ENCODE measurements at regions not wholly inside any gene's neighbourhood (a gene's known extent, or its start where the extent isn't known, plus 50 kb on each side); places are given as distances from the start of the nearest gene placed in this dataset.

DNA sequence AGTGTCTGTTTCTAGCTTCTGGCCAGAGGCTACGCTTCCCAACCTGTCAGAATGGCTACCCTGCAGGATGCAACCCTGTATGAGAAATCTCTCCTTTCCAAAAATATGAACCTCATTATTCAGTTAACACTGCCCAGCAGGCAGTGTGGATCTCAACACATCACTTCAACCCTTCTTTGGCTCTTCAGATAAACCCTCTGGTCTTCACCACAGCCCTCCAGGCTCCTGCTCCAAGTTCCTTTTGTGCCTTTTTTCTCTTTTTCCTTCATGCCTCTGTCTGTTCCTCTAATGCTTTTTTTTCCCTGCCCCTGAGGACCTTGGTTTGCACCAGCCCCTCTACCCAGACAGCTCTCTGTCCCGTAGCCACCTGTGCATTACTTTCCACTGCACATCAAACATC is 207.4 kb downstream of the MYLK4 start:
- H2BK5ac ChIP-seq (ENCODE audit: low read length) = no peak overlapping the region
- no peaks in the 10 kb centered on the region for H3K36me3 ChIP-seq (replicated peaks in 1 of 2; ENCODE audit: control insufficient read depth in 2 of 2, insufficient read depth in 2 of 2, low read length in 2 of 2)
- H2BK12ac ChIP-seq (ENCODE audit: low read length) = no peak overlapping the region
- H3K9me3 ChIP-seq (replicated peaks in 1 of 2; ENCODE audit: control insufficient read depth in 2 of 2, insufficient read depth in 1 of 2, low read depth in 1 of 2, low read length in 2 of 2) = no peaks in the 10 kb centered on the region
- no peak overlapping the region for H3K14ac ChIP-seq (ENCODE audit: low read length)
- no peak overlapping the region for H3K27ac ChIP-seq (replicated peaks; ENCODE audit: low read length)
- H2BK120ac ChIP-seq (ENCODE audit: low read depth, low read length) = no peak overlapping the region
- no peaks in the 10 kb centered on the region for H3K79me1 ChIP-seq (ENCODE audit: low read depth, low read length)
- H3K4me3 ChIP-seq (ENCODE audit: low read length in 2 of 2) = no peak overlapping the region
- H3K9ac ChIP-seq (ENCODE audit: low read depth, low read length, poor library complexity) = no peak overlapping the region
- no peak overlapping the region for H2AFZ ChIP-seq (ENCODE audit: low read length)
- no peak overlapping the region for H3K18ac ChIP-seq (ENCODE audit: low read length)
- no peak overlapping the region for H3K4me2 ChIP-seq (ENCODE audit: insufficient read depth, low read length, poor library complexity, severe bottlenecking)
- no peaks in the 10 kb centered on the region for H3K4me1 ChIP-seq (ENCODE audit: control insufficient read depth in 2 of 2, insufficient read depth in 1 of 2, low read depth in 1 of 2, low read length in 2 of 2)
- no CpG with 5 or more reads among the region's 2 CpGs for WGBS, 2 donors (ENCODE audit: extremely low coverage in 2 of 2, insufficient read length in 2 of 2, insufficient replicate concordance in 1 of 2)
- no peak overlapping the region for H2AK5ac ChIP-seq (ENCODE audit: low read depth, low read length)
- no peak overlapping the region for H4K8ac ChIP-seq (ENCODE audit: low read depth, low read length)
- H3K4ac ChIP-seq (ENCODE audit: low read length) = no peak overlapping the region
- H3K23ac ChIP-seq (ENCODE audit: low read depth, low read length, poor library complexity) = no peak overlapping the region
- H3K27me3 ChIP-seq (ENCODE audit: control insufficient read depth in 3 of 3, insufficient read depth in 3 of 3, low read depth in 1 of 3, low read length in 3 of 3) = no peaks in the 10 kb centered on the region
- no peak overlapping the region for H2BK15ac ChIP-seq (ENCODE audit: low read length)
- DNase-seq (ENCODE audit: low spot score) = no peak
- no peak overlapping the region for H4K91ac ChIP-seq (ENCODE audit: low read depth, low read length, poor library complexity)

GRCh38 chr6:2542858-2543218 is 207.9 kb downstream of the MYLK4 start:
- no CpG with 5 or more reads among the region's 4 CpGs for WGBS, 2 donors (ENCODE audit: extremely low coverage in 2 of 2, insufficient read length in 2 of 2, insufficient replicate concordance in 1 of 2)
- Histone ChIP-seq H2BK12ac (ENCODE audit: low read length) (no peak overlapping the region), H2BK15ac (ENCODE audit: low read length) (no peak overlapping the region)

GRCh38 chr6:2542101-2542857 is 208.4 kb downstream of the MYLK4 start:
- H3K4me1 ChIP-seq (ENCODE audit: control insufficient read depth in 2 of 2, insufficient read depth in 1 of 2, low read depth in 1 of 2, low read length in 2 of 2) = no peaks in the 10 kb centered on the region
- H4K91ac ChIP-seq (ENCODE audit: low read depth, low read length, poor library complexity) = no peak overlapping the region
- no peak overlapping the region for H3K23ac ChIP-seq (ENCODE audit: low read depth, low read length, poor library complexity)
- no peaks in the 10 kb centered on the region for H3K36me3 ChIP-seq (replicated peaks in 1 of 2; ENCODE audit: control insufficient read depth in 2 of 2, insufficient read depth in 2 of 2, low read length in 2 of 2)
- H3K4me3 ChIP-seq (ENCODE audit: low read length in 2 of 2) = no peak overlapping the region
- no peak overlapping the region for H3K4ac ChIP-seq (ENCODE audit: low read length)
- H3K27me3 ChIP-seq (ENCODE audit: control insufficient read depth in 3 of 3, insufficient read depth in 3 of 3, low read depth in 1 of 3, low read length in 3 of 3) = no peaks in the 10 kb centered on the region
- H2AK5ac ChIP-seq (ENCODE audit: low read depth, low read length) = peak overlapping the region; percentile 10
- DNase-seq (ENCODE audit: low spot score) = no peak
- no peak overlapping the region for H3K4me2 ChIP-seq (ENCODE audit: insufficient read depth, low read length, poor library complexity, severe bottlenecking)
- H4K8ac ChIP-seq (ENCODE audit: low read depth, low read length) = no peak overlapping the region
- no peaks in the 10 kb centered on the region for H3K79me1 ChIP-seq (ENCODE audit: low read depth, low read length)
- H2BK12ac ChIP-seq (ENCODE audit: low read length) = no peak overlapping the region
- no peak overlapping the region for H3K18ac ChIP-seq (ENCODE audit: low read length)
- H2BK120ac ChIP-seq (ENCODE audit: low read depth, low read length) = no peak overlapping the region
- H3K9me3 ChIP-seq (replicated peaks in 1 of 2; ENCODE audit: control insufficient read depth in 2 of 2, insufficient read depth in 1 of 2, low read depth in 1 of 2, low read length in 2 of 2) = no peaks in the 10 kb centered on the region
- no CpG with 5 or more reads among the region's 8 CpGs for WGBS, 2 donors (ENCODE audit: extremely low coverage in 2 of 2, insufficient read length in 2 of 2, insufficient replicate concordance in 1 of 2)
- no peak overlapping the region for H3K9ac ChIP-seq (ENCODE audit: low read depth, low read length, poor library complexity)
- H2AFZ ChIP-seq (ENCODE audit: low read length) = no peak overlapping the region
- no peak overlapping the region for H3K14ac ChIP-seq (ENCODE audit: low read length)
- H3K27ac ChIP-seq (replicated peaks; ENCODE audit: low read length) = no peak overlapping the region
- H2BK5ac ChIP-seq (ENCODE audit: low read length) = no peak overlapping the region
- H2BK15ac ChIP-seq (ENCODE audit: low read length) = no peak overlapping the region

More at GRCh38 chr6:2542858-2543218, 207.9 kb downstream of the MYLK4 start:
- Histone ChIP-seq H3K4me1 (ENCODE audit: control insufficient read depth in 2 of 2, insufficient read depth in 1 of 2, low read depth in 1 of 2, low read length in 2 of 2) (no peaks in the 10 kb centered on the region), H3K18ac (ENCODE audit: low read length) (no peak overlapping the region), H4K8ac (ENCODE audit: low read depth, low read length) (no peak overlapping the region), H3K9ac (ENCODE audit: low read depth, low read length, poor library complexity) (no peak overlapping the region), H3K36me3 (replicated peaks in 1 of 2; ENCODE audit: control insufficient read depth in 2 of 2, insufficient read depth in 2 of 2, low read length in 2 of 2) (no peaks in the 10 kb centered on the region), H2BK5ac (ENCODE audit: low read length) (no peak overlapping the region), H3K9me3 (replicated peaks in 1 of 2; ENCODE audit: control insufficient read depth in 2 of 2, insufficient read depth in 1 of 2, low read depth in 1 of 2, low read length in 2 of 2) (no peaks in the 10 kb centered on the region), H3K79me1 (ENCODE audit: low read depth, low read length) (no peaks in the 10 kb centered on the region), H2AK5ac (ENCODE audit: low read depth, low read length) (no peak overlapping the region), H3K4me3 (ENCODE audit: low read length in 2 of 2) (no peak overlapping the region), H3K27me3 (ENCODE audit: control insufficient read depth in 3 of 3, insufficient read depth in 3 of 3, low read depth in 1 of 3, low read length in 3 of 3) (no peaks in the 10 kb centered on the region), H2AFZ (ENCODE audit: low read length) (no peak overlapping the region), H3K4ac (ENCODE audit: low read length) (no peak overlapping the region), H3K14ac (ENCODE audit: low read length) (no peak overlapping the region), H3K27ac (replicated peaks; ENCODE audit: low read length) (no peak overlapping the region), H3K23ac (ENCODE audit: low read depth, low read length, poor library complexity) (no peak overlapping the region), H4K91ac (ENCODE audit: low read depth, low read length, poor library complexity) (no peak overlapping the region), H3K4me2 (ENCODE audit: insufficient read depth, low read length, poor library complexity, severe bottlenecking) (no peak overlapping the region), H2BK120ac (ENCODE audit: low read depth, low read length) (no peak overlapping the region)
- DNase-seq (ENCODE audit: low spot score) = no peak

GRCh38 chr6:2536451-2536850 is 214.3 kb downstream of the MYLK4 start:
- H3K18ac ChIP-seq (ENCODE audit: low read length) = no peak overlapping the region
- no peak overlapping the region for H3K27ac ChIP-seq (replicated peaks; ENCODE audit: low read length)
- H3K4ac ChIP-seq (ENCODE audit: low read length) = no peak overlapping the region
- no peak for DNase-seq (ENCODE audit: low spot score)
- H3K14ac ChIP-seq (ENCODE audit: low read length) = no peak overlapping the region
- H4K91ac ChIP-seq (ENCODE audit: low read depth, low read length, poor library complexity) = peak overlapping the region; percentile 68
- H3K9ac ChIP-seq (ENCODE audit: low read depth, low read length, poor library complexity) = no peak overlapping the region
- no peak overlapping the region for H2BK5ac ChIP-seq (ENCODE audit: low read length)
- H3K4me2 ChIP-seq (ENCODE audit: insufficient read depth, low read length, poor library complexity, severe bottlenecking) = no peak overlapping the region
- H2AFZ ChIP-seq (ENCODE audit: low read length) = no peak overlapping the region
- H2BK12ac ChIP-seq (ENCODE audit: low read length) = no peak overlapping the region
- H3K27me3 ChIP-seq (ENCODE audit: control insufficient read depth in 3 of 3, insufficient read depth in 3 of 3, low read depth in 1 of 3, low read length in 3 of 3) = no peaks in the 10 kb centered on the region
- H3K23ac ChIP-seq (ENCODE audit: low read depth, low read length, poor library complexity) = no peak overlapping the region
- no peak overlapping the region for H2BK120ac ChIP-seq (ENCODE audit: low read depth, low read length)
- H4K8ac ChIP-seq (ENCODE audit: low read depth, low read length) = no peak overlapping the region
- H3K9me3 ChIP-seq (replicated peaks in 1 of 2; ENCODE audit: control insufficient read depth in 2 of 2, insufficient read depth in 1 of 2, low read depth in 1 of 2, low read length in 2 of 2) = no peaks in the 10 kb centered on the region
- H2AK5ac ChIP-seq (ENCODE audit: low read depth, low read length) = no peak overlapping the region
- H3K4me1 ChIP-seq (ENCODE audit: control insufficient read depth in 2 of 2, insufficient read depth in 1 of 2, low read depth in 1 of 2, low read length in 2 of 2) = no peaks in the 10 kb centered on the region
- no peak overlapping the region for H2BK15ac ChIP-seq (ENCODE audit: low read length)
- no peaks in the 10 kb centered on the region for H3K36me3 ChIP-seq (replicated peaks in 1 of 2; ENCODE audit: control insufficient read depth in 2 of 2, insufficient read depth in 2 of 2, low read length in 2 of 2)
- no peak overlapping the region for H3K4me3 ChIP-seq (ENCODE audit: low read length in 2 of 2)
- no CpG with 5 or more reads among the region's 6 CpGs for WGBS, 2 donors (ENCODE audit: extremely low coverage in 2 of 2, insufficient read length in 2 of 2, insufficient replicate concordance in 1 of 2)
- H3K79me1 ChIP-seq (ENCODE audit: low read depth, low read length) = no peaks in the 10 kb centered on the region
